OCI-LY7 (cell line): ENCODE measurements at regions not wholly inside any gene's neighbourhood (a gene's known extent, or its start where the extent isn't known, plus 50 kb on each side); places are given as distances from the start of the nearest gene placed in this dataset.
"Not testable (repeated sequence)": the region's sequence is repeated elsewhere in the genome, so short reads cannot be mapped to it uniquely, and the experiment has no call there.

Experiments used
- BruUV-seq: library from RNA; stranded (reverse); fragments of 400-500 nt; replicated peaks from 2 replicates; lab custom pipeline; 2021; lab: Mats Ljungman, UMichigan
- CTCF ChIA-PET: fragments of 300-600 bp; sonication (Branson Sonifier 250); formaldehyde crosslinking; loops from one replicate; lab custom pipeline; 2022; ENCODE audit warnings: antibody characterized with exemption; ENCODE audit not compliant: unreplicated experiment; lab: Charles Lee
- POLR2A ChIA-PET: fragments of 300-600 bp; sonication (Branson Sonifier 250); formaldehyde crosslinking; loops from one replicate; lab custom pipeline; 2022; ENCODE audit warnings: antibody characterized with exemption; lab: Charles Lee
- DNase-seq: peaks from one replicate; pipeline ENCODE4 v3.0.0-alpha.2; 2015; ENCODE audit warnings: low spot score
- H2AFZ ChIP-seq: fragments of 200-600 bp; sonication (generic), shearing (Covaris generic); 2 replicates; pipeline ENCODE4 v1.6.1; 2014; ENCODE audit warnings: mild to moderate bottlenecking, antibody characterized with exemption, low read length, moderate library complexity
- H3K27ac ChIP-seq: fragments of 200-600 bp; sonication (generic); 2 replicates; pipeline ENCODE4 v1.5.1; 2014; ENCODE audit warnings: mixed run types, low read depth, mild to moderate bottlenecking, moderate library complexity, low read length, inconsistent platforms; ENCODE audit not compliant: poor library complexity, severe bottlenecking
- H3K36me3 ChIP-seq: fragments of 200-600 bp; sonication (generic); 2 replicates; pipeline ENCODE4 v1.6.1; 2014; ENCODE audit warnings: mild to moderate bottlenecking, antibody characterized with exemption, low read length, moderate library complexity, mixed read lengths; ENCODE audit not compliant: insufficient read depth
- H3K4me1 ChIP-seq: fragments of 200-600 bp; sonication (generic); 2 replicates; pipeline ENCODE4 v1.5.1; 2014; ENCODE audit warnings: mild to moderate bottlenecking, low read length; ENCODE audit not compliant: insufficient read depth, poor library complexity, severe bottlenecking
- H3K4me2 ChIP-seq: fragments of 200-600 bp; sonication (generic); 2 replicates; pipeline ENCODE4 v1.6.1; 2014; ENCODE audit warnings: mild to moderate bottlenecking, low read length
- H3K4me3 ChIP-seq: fragments of 200-600 bp; sonication (generic); 2 replicates; pipeline ENCODE4 v1.5.1; 2014; ENCODE audit warnings: mild to moderate bottlenecking, low read depth, low read length; ENCODE audit not compliant: poor library complexity, severe bottlenecking
- H3K79me2 ChIP-seq: fragments of 200-600 bp; sonication (generic); 2 replicates; pipeline ENCODE4 v1.6.1; 2016; ENCODE audit warnings: low read depth, mild to moderate bottlenecking, low read length, moderate library complexity, mixed read lengths; ENCODE audit not compliant: insufficient read depth
- H3K9me2 ChIP-seq: fragments of 200-600 bp; sonication (generic); 2 replicates; pipeline ENCODE4 v1.6.1; 2016; ENCODE audit warnings: mild to moderate bottlenecking, low read length, mixed read lengths; ENCODE audit not compliant: insufficient read depth
- H3K9me3 ChIP-seq: fragments of 200-600 bp; sonication (generic); 2 replicates; pipeline ENCODE4 v1.6.1; 2014; ENCODE audit warnings: mild to moderate bottlenecking, mixed run types, low read length, mixed read lengths
- H4K20me1 ChIP-seq: fragments of 200-600 bp; sonication (generic); 2 replicates; pipeline ENCODE4 v1.6.1; 2014; ENCODE audit warnings: mild to moderate bottlenecking, antibody characterized with exemption, low read length, moderate library complexity, mixed read lengths; ENCODE audit not compliant: insufficient read depth
- EZH2phosphoT487 ChIP-seq: fragments of 200-600 bp; sonication (generic); IDR thresholded peaks from 2 replicates; pipeline ENCODE4 v1.6.1; 2018; ENCODE audit warnings: low read depth, borderline replicate concordance, mild to moderate bottlenecking, mixed run types, antibody characterized with exemption, low read length, moderate library complexity, mixed read lengths
- intact Hi-C: fragments of 100-400 bp; cut with micrococcal nuclease; formaldehyde crosslinking; loops from one replicate; pipeline ENCODE4 v1.10.0; 2022; ENCODE audit not compliant: unreplicated experiment
- TF ChIP-seq, protein P1 (sequence below): fragments of 200-600 bp; sonication (generic); conservative IDR thresholded peaks from 2 replicates; pipeline ENCODE4 v1.5.1; 2014; ENCODE audit warnings: mild to moderate bottlenecking, antibody characterized with exemption, low read length, moderate library complexity, mixed read lengths

DNA sequence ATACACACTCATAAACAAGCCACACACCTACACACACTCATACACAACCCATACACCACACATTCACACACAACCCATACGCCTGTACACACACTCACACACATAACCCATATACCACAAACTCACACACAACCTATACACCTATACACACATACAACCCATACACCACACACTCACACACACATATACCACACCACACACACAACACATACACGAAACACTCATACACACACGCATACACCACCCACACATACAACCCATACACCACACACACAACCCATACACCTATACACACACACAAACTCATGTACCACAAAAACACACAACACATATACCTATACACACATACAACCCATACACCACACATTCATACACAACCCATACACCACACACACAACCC, 164.3 kb downstream of the TMEM121 start:
- ChIA-PET POLR2A (no interaction called here), CTCF (no interaction called here)
- no peak overlapping the region for H2AFZ ChIP-seq
- no TSS peak for BruUV-seq
- H3K27ac ChIP-seq: peak overlapping the region; percentile 90
- TF ChIP-seq, protein P1, sequence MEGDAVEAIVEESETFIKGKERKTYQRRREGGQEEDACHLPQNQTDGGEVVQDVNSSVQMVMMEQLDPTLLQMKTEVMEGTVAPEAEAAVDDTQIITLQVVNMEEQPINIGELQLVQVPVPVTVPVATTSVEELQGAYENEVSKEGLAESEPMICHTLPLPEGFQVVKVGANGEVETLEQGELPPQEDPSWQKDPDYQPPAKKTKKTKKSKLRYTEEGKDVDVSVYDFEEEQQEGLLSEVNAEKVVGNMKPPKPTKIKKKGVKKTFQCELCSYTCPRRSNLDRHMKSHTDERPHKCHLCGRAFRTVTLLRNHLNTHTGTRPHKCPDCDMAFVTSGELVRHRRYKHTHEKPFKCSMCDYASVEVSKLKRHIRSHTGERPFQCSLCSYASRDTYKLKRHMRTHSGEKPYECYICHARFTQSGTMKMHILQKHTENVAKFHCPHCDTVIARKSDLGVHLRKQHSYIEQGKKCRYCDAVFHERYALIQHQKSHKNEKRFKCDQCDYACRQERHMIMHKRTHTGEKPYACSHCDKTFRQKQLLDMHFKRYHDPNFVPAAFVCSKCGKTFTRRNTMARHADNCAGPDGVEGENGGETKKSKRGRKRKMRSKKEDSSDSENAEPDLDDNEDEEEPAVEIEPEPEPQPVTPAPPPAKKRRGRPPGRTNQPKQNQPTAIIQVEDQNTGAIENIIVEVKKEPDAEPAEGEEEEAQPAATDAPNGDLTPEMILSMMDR: no peak
- no peak for TF ChIP-seq EZH2phosphoT487
- H3K4me1 ChIP-seq: peaks cover 79% of the 10 kb centered on the region
- H3K4me3 ChIP-seq: no peak overlapping the region
- no peaks in the 10 kb centered on the region for H4K20me1 ChIP-seq
- H3K36me3 ChIP-seq: no peaks in the 10 kb centered on the region
- 0 out of 2 replicates have a peak overlapping the region, but pooled peaks have one; percentile 18 for H3K4me2 ChIP-seq
- peaks cover 35% of the 10 kb centered on the region; the same call in 1 of the 2 replicates for H3K79me2 ChIP-seq
- no peaks in the 10 kb centered on the region for H3K9me2 ChIP-seq
- H3K9me3 ChIP-seq: no peaks in the 10 kb centered on the region; the same call in 1 of the 2 replicates
- no peak for DNase-seq
- intact Hi-C loops: no loop called here

DNA sequence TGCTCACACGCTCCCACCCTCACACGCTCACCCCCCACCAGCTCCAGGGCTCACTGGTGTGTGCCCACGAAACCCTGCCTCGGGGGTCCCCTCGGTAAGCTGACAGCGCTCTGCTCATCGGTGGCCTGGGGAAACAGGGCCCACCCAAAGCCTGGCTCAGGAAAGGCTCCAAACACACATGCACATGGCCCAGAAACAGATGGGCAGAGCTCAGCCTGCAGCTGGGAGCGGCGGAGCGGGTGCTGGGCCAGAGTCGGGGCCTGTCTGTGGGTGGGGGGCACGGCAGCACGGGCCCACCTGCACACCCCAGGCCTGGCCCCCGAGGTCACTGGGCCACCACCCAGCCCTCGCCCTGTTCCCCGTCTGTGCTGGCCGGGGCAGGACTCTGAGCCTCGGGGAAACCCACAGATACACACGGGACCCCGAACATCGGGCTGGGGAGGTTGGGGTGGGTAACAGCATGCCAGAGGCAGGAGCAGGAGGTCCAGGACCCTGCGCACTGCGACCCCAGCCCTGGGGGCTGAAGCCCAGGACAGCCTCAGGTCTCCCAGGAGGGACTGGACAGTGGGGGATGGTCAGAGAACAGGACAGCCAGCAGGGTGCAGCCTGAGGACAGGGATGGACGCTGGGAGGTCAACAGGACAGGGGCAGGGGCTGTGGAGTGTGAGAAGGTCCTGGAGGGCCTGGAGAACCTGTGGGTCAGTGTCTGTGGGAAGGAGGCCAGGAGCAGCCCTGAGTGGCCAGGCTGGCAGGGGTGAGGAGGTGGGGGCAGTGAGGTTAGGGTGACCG, 165.1 kb downstream of the TMEM121 start:
- H3K36me3 ChIP-seq, H3K9me2 ChIP-seq, BruUV-seq, H3K9me3 ChIP-seq, H4K20me1 ChIP-seq, intact Hi-C loops, H2AFZ ChIP-seq, H3K4me3 ChIP-seq, POLR2A ChIA-PET: not testable (repeated sequence)
- H3K4me1 ChIP-seq: peaks cover 76% of the 10 kb centered on the region
- H3K4me2 ChIP-seq: peak overlapping the region; percentile 18; the same call in 1 of the 2 replicates
- peak; percentile 75 for DNase-seq
- CTCF ChIA-PET: interaction anchor here (0.5 kb wide), 1 partner anchor 20 kb away, joined by 13 read pairs; no protein-coding TSS in a partner anchor
- H3K79me2 ChIP-seq: peaks cover 35% of the 10 kb centered on the region; the same call in 1 of the 2 replicates
- H3K27ac ChIP-seq: peak overlapping the region; percentile 90

DNA sequence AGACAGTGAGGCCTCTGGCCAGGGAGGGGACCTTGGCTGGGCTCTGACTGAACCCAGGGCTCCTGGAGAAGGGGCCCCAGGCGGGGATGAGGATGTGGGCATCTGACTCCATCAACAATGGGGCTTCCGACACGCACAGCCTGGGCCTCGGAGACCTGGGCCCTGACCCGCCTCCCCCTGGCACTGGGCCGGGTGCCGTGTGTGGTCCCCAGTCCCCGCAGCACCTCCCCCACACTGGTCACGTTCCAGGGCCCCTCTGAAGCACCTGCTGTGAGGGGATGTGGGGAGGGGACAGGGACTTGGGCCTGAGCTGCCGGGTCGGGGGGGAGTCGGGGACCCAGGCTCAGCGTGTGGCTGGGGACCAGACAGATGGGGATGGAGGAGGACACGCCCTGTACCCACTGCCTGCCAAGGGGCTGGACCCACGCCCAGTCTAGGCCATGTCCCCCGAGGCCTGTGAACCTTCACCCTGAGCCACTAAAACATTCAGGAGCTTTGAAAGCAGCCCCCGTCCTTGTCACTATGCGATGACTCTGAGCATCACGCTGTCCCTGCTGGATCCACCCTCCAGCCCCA, 165.8 kb downstream of the TMEM121 start:
- H3K9me2 ChIP-seq, intact Hi-C loops, BruUV-seq, H4K20me1 ChIP-seq, DNase-seq, H3K9me3 ChIP-seq, H3K4me3 ChIP-seq, H2AFZ ChIP-seq, CTCF ChIA-PET, POLR2A ChIA-PET, H3K36me3 ChIP-seq: not testable (repeated sequence)
- Histone ChIP-seq H3K4me2 (0 out of 2 replicates have a peak overlapping the region, but pooled peaks have one; percentile 18), H3K79me2 (peaks cover 35% of the 10 kb centered on the region; the same call in 1 of the 2 replicates), H3K4me1 (peaks cover 73% of the 10 kb centered on the region), H3K27ac (peak overlapping the region; percentile 90)
